PC-9 (cell line): ENCODE measurements at regions not wholly inside any gene's neighbourhood (a gene's known extent, or its start where the extent isn't known, plus 50 kb on each side); places are given as distances from the start of the nearest gene placed in this dataset.

Experiments
- EZH2 ChIP-seq: fragments of 200-600 bp; sonication (generic); IDR thresholded peaks from 2 replicates; pipeline ENCODE4 v1.8.0; 2017; ENCODE audit warnings: antibody characterized with exemption, low read depth
- TF ChIP-seq, protein P1 (sequence below): fragments of 200-600 bp; sonication (generic); conservative IDR thresholded peaks from 2 replicates; pipeline ENCODE4 v1.6.1; 2017; ENCODE audit warnings: mixed run types, antibody characterized with exemption, mild to moderate bottlenecking, moderate library complexity

DNA sequence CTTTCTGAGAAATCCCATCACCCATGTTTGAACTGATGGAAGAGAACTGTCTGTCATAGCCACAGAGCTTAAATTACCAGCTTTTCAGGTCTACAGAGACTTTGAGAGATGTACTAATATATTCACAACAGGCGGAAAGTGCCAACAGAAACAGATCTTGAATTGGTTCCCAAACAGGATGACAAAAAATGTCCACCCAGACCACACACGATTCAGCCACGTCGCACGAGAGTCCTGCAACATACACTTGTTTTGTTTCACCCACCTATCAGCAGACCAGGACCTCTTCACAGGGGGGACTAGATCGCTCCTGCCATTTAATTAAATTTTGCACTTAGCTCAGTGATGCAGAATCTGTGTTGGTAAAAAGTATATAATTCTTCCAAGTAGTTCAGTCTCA, 187.1 kb upstream of the CEP162 start:
- TF ChIP-seq, protein P1, sequence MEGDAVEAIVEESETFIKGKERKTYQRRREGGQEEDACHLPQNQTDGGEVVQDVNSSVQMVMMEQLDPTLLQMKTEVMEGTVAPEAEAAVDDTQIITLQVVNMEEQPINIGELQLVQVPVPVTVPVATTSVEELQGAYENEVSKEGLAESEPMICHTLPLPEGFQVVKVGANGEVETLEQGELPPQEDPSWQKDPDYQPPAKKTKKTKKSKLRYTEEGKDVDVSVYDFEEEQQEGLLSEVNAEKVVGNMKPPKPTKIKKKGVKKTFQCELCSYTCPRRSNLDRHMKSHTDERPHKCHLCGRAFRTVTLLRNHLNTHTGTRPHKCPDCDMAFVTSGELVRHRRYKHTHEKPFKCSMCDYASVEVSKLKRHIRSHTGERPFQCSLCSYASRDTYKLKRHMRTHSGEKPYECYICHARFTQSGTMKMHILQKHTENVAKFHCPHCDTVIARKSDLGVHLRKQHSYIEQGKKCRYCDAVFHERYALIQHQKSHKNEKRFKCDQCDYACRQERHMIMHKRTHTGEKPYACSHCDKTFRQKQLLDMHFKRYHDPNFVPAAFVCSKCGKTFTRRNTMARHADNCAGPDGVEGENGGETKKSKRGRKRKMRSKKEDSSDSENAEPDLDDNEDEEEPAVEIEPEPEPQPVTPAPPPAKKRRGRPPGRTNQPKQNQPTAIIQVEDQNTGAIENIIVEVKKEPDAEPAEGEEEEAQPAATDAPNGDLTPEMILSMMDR: no peak
- TF ChIP-seq EZH2: no peak
